ENCODE measurements at regions not wholly inside any gene's neighbourhood (a gene's known extent, or its start where the extent isn't known, plus 50 kb on each side); places are given as distances from the start of the nearest gene placed in this dataset.

- TF ChIP-seq CTCF (IDR thresholded peaks at IDR 0.05; ENCODE audit: low read depth, low read length) = no peak
- H3K4me3 ChIP-seq (ENCODE audit: low read depth, low read length) = no peak overlapping the region
These were observed 165.6 kb upstream of the SMAD3 start for GRCh38 chr15:66899555-66900350.

- no peak overlapping the region for H3K4me3 ChIP-seq (ENCODE audit: low read depth, low read length)
- no peak for TF ChIP-seq CTCF (IDR thresholded peaks at IDR 0.05; ENCODE audit: low read depth, low read length)
These were observed 164.7 kb upstream of the SMAD3 start for GRCh38 chr15:66900586-66901310.

DNA sequence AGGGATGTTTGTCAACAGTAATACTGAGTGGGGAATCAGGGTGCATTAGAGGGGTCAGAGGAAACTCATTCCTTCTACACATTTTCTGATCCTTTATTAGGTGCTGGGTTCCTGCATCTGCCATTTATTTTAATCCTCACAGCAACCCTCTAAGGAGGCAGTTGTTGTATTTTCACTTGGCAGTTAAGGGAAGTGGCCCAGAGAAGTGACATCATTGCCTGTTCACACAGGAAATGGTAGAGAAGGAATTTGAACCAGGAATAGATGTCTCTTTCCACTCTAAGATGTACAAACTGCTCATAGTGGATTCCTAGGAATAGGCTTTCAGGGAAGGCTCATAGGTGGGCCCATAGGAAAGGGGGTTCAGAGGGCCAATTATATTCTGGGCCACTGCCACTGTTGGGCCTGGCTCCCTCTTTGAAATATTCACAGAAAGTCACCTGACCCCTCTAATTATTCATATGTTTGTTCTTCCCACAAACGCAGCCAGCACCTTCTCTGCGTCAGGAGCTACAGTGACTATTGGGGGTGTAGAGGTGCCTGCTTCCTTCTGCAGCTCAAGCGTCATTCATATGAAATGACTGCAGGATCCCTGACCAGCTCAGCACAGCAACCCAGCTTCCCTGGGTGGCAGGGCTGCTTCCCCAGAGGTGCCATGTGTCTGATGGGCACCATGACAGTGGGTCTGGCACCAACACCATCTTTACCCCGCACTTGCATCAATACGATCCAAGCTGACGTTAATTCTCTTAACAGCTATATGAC is 163.9 kb upstream of the SMAD3 start:
- TF ChIP-seq CTCF (IDR thresholded peaks at IDR 0.05; ENCODE audit: low read depth, low read length) = no peak
- no peak overlapping the region for H3K4me3 ChIP-seq (ENCODE audit: low read depth, low read length)

- no peak for TF ChIP-seq CTCF (IDR thresholded peaks at IDR 0.05; ENCODE audit: low read depth, low read length)
- no peak overlapping the region for H3K4me3 ChIP-seq (ENCODE audit: low read depth, low read length)
These were observed 160.2 kb upstream of the SMAD3 start for GRCh38 chr15:66905185-66905584.

DNA sequence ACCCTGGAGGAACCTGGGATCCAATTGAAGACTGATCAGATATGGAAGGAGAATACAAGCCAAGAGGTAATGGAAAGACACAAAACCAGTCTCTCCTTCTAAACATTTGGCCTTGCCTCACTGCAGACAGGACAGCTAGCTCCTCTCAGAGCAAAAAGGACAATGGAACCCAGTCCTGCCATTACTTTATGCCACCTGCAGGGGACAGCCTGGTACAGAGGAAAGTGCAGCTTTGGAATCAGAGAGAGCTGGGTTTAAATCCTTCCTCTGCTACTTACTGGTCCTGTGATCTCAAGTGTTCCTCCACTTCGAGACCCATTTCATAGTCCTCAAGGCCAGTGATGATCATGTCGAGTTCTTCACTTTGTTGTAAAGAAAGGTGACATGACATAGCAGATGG is 159.4 kb upstream of the SMAD3 start:
- TF ChIP-seq CTCF (IDR thresholded peaks at IDR 0.05; ENCODE audit: low read depth, low read length) = no peak
- H3K4me3 ChIP-seq (ENCODE audit: low read depth, low read length) = no peak overlapping the region

- no peak overlapping the region for H3K4me3 ChIP-seq (ENCODE audit: low read depth, low read length)
- TF ChIP-seq CTCF (IDR thresholded peaks at IDR 0.05; ENCODE audit: low read depth, low read length) = no peak
These were observed 158.5 kb upstream of the SMAD3 start for GRCh38 chr15:66906668-66907614.

All from WI38 (cell line).